Activated T-cell treated with anti-CD3 and anti-CD28 coated beads for 4 hours (primary cell): ENCODE measurements at regions not wholly inside any gene's neighbourhood (a gene's known extent, or its start where the extent isn't known, plus 50 kb on each side); places are given as distances from the start of the nearest gene placed in this dataset.
A peak's percentile ranks its signal among the peaks of the same experiment; 100 is the strongest.

ENCODE experiments used
- DNase-seq: peaks from one replicate; pipeline ENCODE4 v3.0.0-alpha.2; 2020

GRCh38 chrX:10085223-10085622 lies 71.6 kb upstream of the CLCN4 start:
- DNase-seq, result no peak

- DNase-seq, result no peak
Measured at GRCh38 chrX:10086676-10087075, 70.1 kb upstream of the CLCN4 start.

GRCh38 chrX:10087391-10087790 lies 69.4 kb upstream of the CLCN4 start:
- no peak for DNase-seq

- DNase-seq, result no peak
Measured at GRCh38 chrX:10089378-10089795, 67.4 kb upstream of the CLCN4 start.

- DNase-seq, result no peak
Measured at GRCh38 chrX:10090319-10090718, 66.5 kb upstream of the CLCN4 start.

- no peak for DNase-seq
Measured at GRCh38 chrX:10095246-10095645, 61.5 kb upstream of the CLCN4 start.

- DNase-seq, result no peak
Measured at GRCh38 chrX:10095698-10096432, 60.9 kb upstream of the CLCN4 start.

GRCh38 chrX:10098270-10098713 lies 58.5 kb upstream of the CLCN4 start:
- peak; percentile 53 for DNase-seq

- DNase-seq, result no peak
Measured at GRCh38 chrX:10099411-10099810, 57.4 kb upstream of the CLCN4 start.

- no peak for DNase-seq
Measured at GRCh38 chrX:10101269-10101668, 55.5 kb upstream of the CLCN4 start.

GRCh38 chrX:10102046-10102704 lies 54.6 kb upstream of the CLCN4 start:
- no peak for DNase-seq

- no peak for DNase-seq
Measured at GRCh38 chrX:10103023-10103422, 53.8 kb upstream of the CLCN4 start.

GRCh38 chrX:10104958-10105658 lies 51.7 kb upstream of the CLCN4 start:
- no peak for DNase-seq

GRCh38 chrX:10106806-10107205 lies 50.0 kb upstream of the CLCN4 start:
- DNase-seq, result peak; percentile 29
